Left ventricle myocardium inferior (tissue), 1 donor: ENCODE measurements at regions not wholly inside any gene's neighbourhood (a gene's known extent, or its start where the extent isn't known, plus 50 kb on each side); places are given as distances from the start of the nearest gene placed in this dataset.

Source experiments
- DNase-seq: peaks from one replicate; pipeline ENCODE4 v3.0.0-alpha.2; 2020
- H3K27ac ChIP-seq: fragments of 200-600 bp; replicated peaks from 2 replicates; pipeline ENCODE4 v1.8.0; 2021
- H3K27me3 ChIP-seq: fragments of 200-600 bp; 2 replicates; pipeline ENCODE4 v1.8.0; 2021; ENCODE audit warnings: low read depth
- H3K36me3 ChIP-seq: fragments of 200-600 bp; 2 replicates; pipeline ENCODE4 v1.8.0; 2021
- H3K4me1 ChIP-seq: fragments of 200-600 bp; 2 replicates; pipeline ENCODE4 v1.8.0; 2021
- H3K4me3 ChIP-seq: fragments of 200-600 bp; 2 replicates; pipeline ENCODE4 v1.8.0; 2021; ENCODE audit warnings: mild to moderate bottlenecking, moderate library complexity
- H3K9me3 ChIP-seq: fragments of 200-600 bp; replicated peaks from 2 replicates; pipeline ENCODE4 v1.8.0; 2021
- intact Hi-C: fragments of 100-400 bp; cut with micrococcal nuclease; formaldehyde crosslinking; loops from one replicate; pipeline ENCODE4 v1.11.0; 2022
- TF ChIP-seq, protein P1 (sequence below): fragments of 200-600 bp; IDR thresholded peaks from 2 replicates; pipeline ENCODE4 v1.8.0; 2021; ENCODE audit warnings: antibody characterized with exemption, mild to moderate bottlenecking, borderline replicate concordance
- donor health status: DM: no; HTN: yes; CAD: no; lungs with severe emphysema.

DNA sequence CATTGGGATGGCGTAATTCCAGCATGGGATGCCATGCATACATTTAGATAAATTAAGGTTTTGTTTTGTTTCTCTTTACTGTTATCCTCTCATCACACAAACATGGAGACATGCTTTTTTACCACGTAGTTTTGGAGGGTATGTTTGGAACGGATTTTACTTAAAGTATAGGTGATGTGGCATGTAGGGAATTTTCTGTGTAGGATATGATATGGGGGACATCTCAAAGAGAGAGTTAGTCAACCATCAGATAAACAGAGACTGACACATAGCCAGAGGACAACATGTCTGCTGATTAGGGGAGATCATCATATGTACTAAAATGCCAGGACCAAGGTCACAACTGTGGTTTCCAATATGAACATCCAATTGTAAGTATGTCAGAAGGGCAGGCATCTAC lies 503.9 kb downstream of the HAPSTR1 start:
- intact Hi-C loops: no loop called here
- no peaks in the 10 kb centered on the region for H3K36me3 ChIP-seq

DNA sequence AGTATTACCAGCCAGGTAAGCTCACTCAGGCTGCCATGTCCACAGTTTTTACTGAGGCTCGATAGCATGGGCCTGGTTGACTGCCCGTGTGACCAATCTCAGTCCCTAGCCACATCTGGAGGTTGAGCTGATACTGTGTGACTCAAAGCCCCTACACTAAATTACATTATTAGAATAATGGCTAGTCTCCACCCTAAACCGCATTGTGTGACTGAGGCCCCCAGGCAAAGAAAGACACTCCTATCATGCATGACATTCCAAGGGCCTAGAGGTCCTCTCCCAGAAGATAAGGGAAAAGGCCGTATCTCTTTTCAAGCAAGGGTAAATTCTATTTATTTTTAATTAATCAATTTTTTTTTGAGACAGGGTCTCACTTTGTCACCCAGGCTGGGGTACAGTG lies 505.3 kb downstream of the HAPSTR1 start:
- TF ChIP-seq, protein P1, sequence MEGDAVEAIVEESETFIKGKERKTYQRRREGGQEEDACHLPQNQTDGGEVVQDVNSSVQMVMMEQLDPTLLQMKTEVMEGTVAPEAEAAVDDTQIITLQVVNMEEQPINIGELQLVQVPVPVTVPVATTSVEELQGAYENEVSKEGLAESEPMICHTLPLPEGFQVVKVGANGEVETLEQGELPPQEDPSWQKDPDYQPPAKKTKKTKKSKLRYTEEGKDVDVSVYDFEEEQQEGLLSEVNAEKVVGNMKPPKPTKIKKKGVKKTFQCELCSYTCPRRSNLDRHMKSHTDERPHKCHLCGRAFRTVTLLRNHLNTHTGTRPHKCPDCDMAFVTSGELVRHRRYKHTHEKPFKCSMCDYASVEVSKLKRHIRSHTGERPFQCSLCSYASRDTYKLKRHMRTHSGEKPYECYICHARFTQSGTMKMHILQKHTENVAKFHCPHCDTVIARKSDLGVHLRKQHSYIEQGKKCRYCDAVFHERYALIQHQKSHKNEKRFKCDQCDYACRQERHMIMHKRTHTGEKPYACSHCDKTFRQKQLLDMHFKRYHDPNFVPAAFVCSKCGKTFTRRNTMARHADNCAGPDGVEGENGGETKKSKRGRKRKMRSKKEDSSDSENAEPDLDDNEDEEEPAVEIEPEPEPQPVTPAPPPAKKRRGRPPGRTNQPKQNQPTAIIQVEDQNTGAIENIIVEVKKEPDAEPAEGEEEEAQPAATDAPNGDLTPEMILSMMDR: no peak
- no peak overlapping the region for H3K27ac ChIP-seq
- DNase-seq: no peak
- H3K4me1 ChIP-seq: no peaks in the 10 kb centered on the region
- H3K9me3 ChIP-seq: no peaks in the 10 kb centered on the region
- peaks cover 11% of the 10 kb centered on the region for H3K27me3 ChIP-seq
- H3K4me3 ChIP-seq: no peak overlapping the region
- no peaks in the 10 kb centered on the region for H3K36me3 ChIP-seq
- intact Hi-C loops: no loop called here

More for the DNA sequence above, 503.9 kb downstream of the HAPSTR1 start:
- Histone ChIP-seq H3K9me3 (no peaks in the 10 kb centered on the region), H3K27me3 (peaks cover 21% of the 10 kb centered on the region), H3K27ac (no peak overlapping the region), H3K4me1 (no peaks in the 10 kb centered on the region), H3K4me3 (no peak overlapping the region)
- TF ChIP-seq, protein P1: no peak
- no peak for DNase-seq

DNA sequence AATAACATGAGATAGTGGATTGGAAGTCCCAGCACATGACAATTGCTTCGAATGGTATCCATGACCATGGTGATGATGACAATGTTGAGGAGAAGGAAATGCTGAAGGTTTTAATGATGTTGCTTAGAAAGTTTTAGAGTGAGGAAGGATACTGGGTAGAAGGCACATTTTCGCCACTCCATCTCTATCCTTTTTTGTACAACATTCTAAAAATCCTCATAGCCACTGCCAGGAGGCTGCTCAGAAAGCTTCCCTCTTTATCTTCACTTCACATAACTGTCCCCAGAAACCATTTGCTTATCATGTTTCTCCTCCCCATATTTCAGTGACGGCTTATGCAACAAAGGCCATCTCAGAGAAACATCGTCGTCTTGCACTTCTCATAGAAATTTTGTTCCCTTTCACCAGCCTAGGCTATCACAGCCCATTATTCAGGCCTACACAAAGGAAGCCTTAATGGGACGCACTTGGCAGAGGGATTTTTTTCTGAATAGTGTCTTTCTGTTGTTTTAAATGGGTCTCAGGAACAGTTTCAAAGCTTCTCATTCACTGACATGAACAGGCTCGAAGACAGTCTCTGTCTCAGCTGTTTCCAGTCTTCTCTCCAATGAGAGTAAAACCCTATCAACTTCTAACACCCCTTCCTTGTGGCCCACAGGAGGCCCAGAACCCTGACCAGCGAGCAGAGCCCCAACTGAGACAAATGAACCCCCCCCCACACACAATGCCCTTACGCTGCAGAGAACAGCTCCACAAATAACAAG lies 506.7 kb downstream of the HAPSTR1 start:
- H3K4me3 ChIP-seq: no peak overlapping the region
- no peaks in the 10 kb centered on the region for H3K9me3 ChIP-seq
- H3K4me1 ChIP-seq: no peaks in the 10 kb centered on the region
- H3K27me3 ChIP-seq: peaks cover 11% of the 10 kb centered on the region
- DNase-seq: no peak
- TF ChIP-seq, protein P1: no peak
- H3K27ac ChIP-seq: no peak overlapping the region
- H3K36me3 ChIP-seq: no peaks in the 10 kb centered on the region
- intact Hi-C loops: no loop called here

DNA sequence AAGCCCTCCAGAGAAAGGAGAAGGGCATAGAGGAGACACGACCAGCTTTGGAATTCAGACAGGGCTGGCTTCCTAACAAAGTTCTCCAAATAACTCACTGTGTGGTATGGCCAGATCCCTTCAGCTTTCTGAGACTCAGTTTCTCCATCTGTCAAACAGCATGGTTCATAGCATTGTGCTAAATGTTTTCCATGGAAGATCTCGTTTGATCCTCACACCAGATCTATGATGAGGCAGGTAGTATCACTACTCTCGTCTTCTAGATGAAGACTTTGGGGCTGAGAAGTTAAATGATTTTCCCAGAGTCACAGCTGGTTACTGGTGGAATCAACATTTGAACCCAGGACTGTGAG lies 507.3 kb downstream of the HAPSTR1 start:
- no peak for DNase-seq
- Histone ChIP-seq H3K4me1 (no peaks in the 10 kb centered on the region), H3K4me3 (no peak overlapping the region), H3K36me3 (no peaks in the 10 kb centered on the region), H3K27ac (no peak overlapping the region), H3K9me3 (no peaks in the 10 kb centered on the region), H3K27me3 (peaks cover 10% of the 10 kb centered on the region)
- TF ChIP-seq, protein P1: no peak
- intact Hi-C loops: no loop called here

DNA sequence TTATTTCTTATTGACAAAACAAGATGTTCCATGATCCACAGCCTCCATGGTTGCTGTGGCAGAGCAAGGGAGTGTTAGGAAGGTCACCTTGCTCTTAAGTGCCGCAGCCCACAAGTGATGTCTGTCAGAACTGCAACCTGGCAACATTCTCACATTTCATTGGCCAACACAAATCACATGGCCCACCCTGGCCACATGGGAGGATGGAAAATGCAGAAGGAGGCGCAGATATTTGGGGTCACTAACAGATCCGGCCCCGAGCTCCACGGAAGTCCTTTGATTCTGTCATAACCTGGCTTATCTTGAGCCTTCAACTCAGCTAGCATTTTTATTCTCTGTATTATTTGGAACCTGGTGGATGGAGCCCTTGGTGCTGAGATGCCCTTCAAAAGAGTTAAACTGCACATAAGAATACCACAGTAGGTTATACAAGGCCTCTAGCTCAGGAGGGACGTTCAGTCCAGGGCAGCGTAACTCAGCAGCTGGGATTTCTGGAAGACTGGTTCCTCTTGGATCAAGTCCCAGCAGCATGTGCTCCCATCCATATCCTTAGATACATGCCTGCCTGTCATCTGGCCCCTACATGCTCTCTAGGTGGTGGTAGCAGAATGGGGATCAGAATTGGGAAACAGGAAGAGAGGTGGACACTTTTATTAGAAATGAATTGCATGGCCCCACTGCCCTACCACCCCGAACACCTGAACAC lies 508.1 kb downstream of the HAPSTR1 start:
- TF ChIP-seq, protein P1: no peak
- H3K27me3 ChIP-seq: peaks cover 2% of the 10 kb centered on the region
- H3K9me3 ChIP-seq: no peaks in the 10 kb centered on the region
- H3K4me3 ChIP-seq: no peak overlapping the region
- no peaks in the 10 kb centered on the region for H3K36me3 ChIP-seq
- no peak for DNase-seq
- no peak overlapping the region for H3K27ac ChIP-seq
- intact Hi-C loops: no loop called here
- H3K4me1 ChIP-seq: no peaks in the 10 kb centered on the region
